ENCODE measurements at regions not wholly inside any gene's neighbourhood (a gene's known extent, or its start where the extent isn't known, plus 50 kb on each side); places are given as distances from the start of the nearest gene placed in this dataset.

DNA sequence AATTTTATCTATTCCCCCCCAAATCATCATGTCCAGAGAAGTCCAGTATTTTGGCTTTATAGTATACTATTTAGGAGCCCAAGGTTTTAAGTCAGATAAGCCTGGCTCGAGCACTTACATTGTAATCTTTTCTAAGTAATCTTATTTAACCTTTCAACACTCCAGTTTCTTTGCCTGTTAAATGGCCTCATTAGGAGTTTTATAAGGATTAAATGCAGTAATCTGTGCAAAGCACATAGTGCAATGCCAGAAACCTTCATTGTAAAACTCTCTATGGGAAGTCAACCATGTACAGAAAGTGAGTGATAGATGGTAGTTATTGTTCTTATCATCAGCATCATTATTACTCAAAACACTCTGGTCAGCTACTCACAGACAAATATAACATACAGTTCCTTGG is 1330.4 kb downstream of the SLC16A7 start:
- DNase-seq (ENCODE audit: low spot score) = no peak
- Histone ChIP-seq H3K4me1 (ENCODE audit: control insufficient read depth in 4 of 4, insufficient read depth in 4 of 4, low read length in 3 of 4) (no peaks in the 10 kb centered on the region), H3K27ac (ENCODE audit: low read depth in 1 of 2, low read length in 2 of 2) (no peak overlapping the region), H3K4me3 (ENCODE audit: low read depth in 1 of 3, low read length in 3 of 3) (no peak overlapping the region), H3K27me3 (ENCODE audit: control insufficient read depth in 4 of 4, insufficient read depth in 4 of 4, low read length in 3 of 4) (no peaks in the 10 kb centered on the region), H3K9ac (ENCODE audit: low read depth in 1 of 2, low read length in 2 of 2) (no peak overlapping the region), H3K36me3 (ENCODE audit: control insufficient read depth in 4 of 4, insufficient read depth in 3 of 4, low read depth in 1 of 4, low read length in 3 of 4) (no peaks in the 10 kb centered on the region), H3K9me3 (ENCODE audit: control insufficient read depth in 4 of 4, low read length in 3 of 4) (no peaks in the 10 kb centered on the region)
- WGBS = 53% methylated on average over 1 of the region's 1 CpG
- TF ChIP-seq YY1 (IDR thresholded peaks at IDR 0.05) (no peak), RAD21 (IDR thresholded peaks at IDR 0.05) (no peak), FOXA1 (IDR thresholded peaks at IDR 0.05) (no peak), JUND (IDR thresholded peaks at IDR 0.05) (no peak), GABPA (IDR thresholded peaks at IDR 0.05 in 1 of 2, conservative IDR thresholded peaks at IDR 0.05 in 1 of 2) (no peak), CTCF (IDR thresholded peaks at IDR 0.05; ENCODE audit: low read depth, low read length, missing input control) (no peak), FOXA2 (IDR thresholded peaks at IDR 0.05) (no peak), SP1 (IDR thresholded peaks at IDR 0.05) (no peak), TAF1 (conservative IDR thresholded peaks at IDR 0.05) (no peak), EGR1 (IDR thresholded peaks at IDR 0.05; ENCODE audit: low read depth in 2 of 2) (no peak), MAX (IDR thresholded peaks at IDR 0.05) (no peak), ATF3 (IDR thresholded peaks at IDR 0.05) (no peak)
- TF ChIP-seq, protein P1, sequence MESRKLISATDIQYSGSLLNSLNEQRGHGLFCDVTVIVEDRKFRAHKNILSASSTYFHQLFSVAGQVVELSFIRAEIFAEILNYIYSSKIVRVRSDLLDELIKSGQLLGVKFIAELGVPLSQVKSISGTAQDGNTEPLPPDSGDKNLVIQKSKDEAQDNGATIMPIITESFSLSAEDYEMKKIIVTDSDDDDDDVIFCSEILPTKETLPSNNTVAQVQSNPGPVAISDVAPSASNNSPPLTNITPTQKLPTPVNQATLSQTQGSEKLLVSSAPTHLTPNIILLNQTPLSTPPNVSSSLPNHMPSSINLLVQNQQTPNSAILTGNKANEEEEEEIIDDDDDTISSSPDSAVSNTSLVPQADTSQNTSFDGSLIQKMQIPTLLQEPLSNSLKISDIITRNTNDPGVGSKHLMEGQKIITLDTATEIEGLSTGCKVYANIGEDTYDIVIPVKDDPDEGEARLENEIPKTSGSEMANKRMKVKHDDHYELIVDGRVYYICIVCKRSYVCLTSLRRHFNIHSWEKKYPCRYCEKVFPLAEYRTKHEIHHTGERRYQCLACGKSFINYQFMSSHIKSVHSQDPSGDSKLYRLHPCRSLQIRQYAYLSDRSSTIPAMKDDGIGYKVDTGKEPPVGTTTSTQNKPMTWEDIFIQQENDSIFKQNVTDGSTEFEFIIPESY (IDR thresholded peaks at IDR 0.05) = no peak
- TF ChIP-seq, protein P2, sequence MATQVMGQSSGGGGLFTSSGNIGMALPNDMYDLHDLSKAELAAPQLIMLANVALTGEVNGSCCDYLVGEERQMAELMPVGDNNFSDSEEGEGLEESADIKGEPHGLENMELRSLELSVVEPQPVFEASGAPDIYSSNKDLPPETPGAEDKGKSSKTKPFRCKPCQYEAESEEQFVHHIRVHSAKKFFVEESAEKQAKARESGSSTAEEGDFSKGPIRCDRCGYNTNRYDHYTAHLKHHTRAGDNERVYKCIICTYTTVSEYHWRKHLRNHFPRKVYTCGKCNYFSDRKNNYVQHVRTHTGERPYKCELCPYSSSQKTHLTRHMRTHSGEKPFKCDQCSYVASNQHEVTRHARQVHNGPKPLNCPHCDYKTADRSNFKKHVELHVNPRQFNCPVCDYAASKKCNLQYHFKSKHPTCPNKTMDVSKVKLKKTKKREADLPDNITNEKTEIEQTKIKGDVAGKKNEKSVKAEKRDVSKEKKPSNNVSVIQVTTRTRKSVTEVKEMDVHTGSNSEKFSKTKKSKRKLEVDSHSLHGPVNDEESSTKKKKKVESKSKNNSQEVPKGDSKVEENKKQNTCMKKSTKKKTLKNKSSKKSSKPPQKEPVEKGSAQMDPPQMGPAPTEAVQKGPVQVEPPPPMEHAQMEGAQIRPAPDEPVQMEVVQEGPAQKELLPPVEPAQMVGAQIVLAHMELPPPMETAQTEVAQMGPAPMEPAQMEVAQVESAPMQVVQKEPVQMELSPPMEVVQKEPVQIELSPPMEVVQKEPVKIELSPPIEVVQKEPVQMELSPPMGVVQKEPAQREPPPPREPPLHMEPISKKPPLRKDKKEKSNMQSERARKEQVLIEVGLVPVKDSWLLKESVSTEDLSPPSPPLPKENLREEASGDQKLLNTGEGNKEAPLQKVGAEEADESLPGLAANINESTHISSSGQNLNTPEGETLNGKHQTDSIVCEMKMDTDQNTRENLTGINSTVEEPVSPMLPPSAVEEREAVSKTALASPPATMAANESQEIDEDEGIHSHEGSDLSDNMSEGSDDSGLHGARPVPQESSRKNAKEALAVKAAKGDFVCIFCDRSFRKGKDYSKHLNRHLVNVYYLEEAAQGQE (IDR thresholded peaks at IDR 0.05) = no peak

DNA sequence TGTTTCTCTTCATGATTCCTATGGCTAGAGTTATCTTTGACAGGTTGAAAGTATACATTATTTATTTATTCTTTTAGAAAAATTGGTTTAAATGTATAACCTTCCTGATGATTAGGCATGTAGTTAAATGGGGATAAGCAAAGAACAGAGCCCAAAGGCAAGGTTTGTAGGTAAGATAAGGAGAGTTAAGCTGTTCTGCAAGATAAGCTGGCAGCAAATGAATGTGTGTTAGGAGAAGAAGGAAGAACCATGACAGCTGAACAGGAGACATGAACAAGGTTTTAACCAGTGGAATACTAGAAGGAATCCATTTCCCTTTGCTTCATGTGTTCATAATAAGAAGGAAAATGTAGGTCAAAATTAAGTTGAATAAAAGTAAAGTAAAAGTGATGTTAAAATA is 1330.1 kb upstream of the USP15 start:
- TF ChIP-seq HNF4G (IDR thresholded peaks at IDR 0.05) = no peak
- TF ChIP-seq TAF1 (conservative IDR thresholded peaks at IDR 0.05) = no peak
- no peak for TF ChIP-seq HNF4A (conservative IDR thresholded peaks at IDR 0.05)
- TF ChIP-seq FOXA1 (IDR thresholded peaks at IDR 0.05) = no peak
- TF ChIP-seq JUND (IDR thresholded peaks at IDR 0.05) = no peak
- Histone ChIP-seq H3K9me3 (ENCODE audit: control insufficient read depth in 4 of 4, low read length in 3 of 4) (peaks cover 0 to under 1% (median 0%) of the 10 kb centered on the region in 4 donors), H3K9ac (ENCODE audit: low read depth in 1 of 2, low read length in 2 of 2) (no peak overlapping the region), H3K27me3 (ENCODE audit: control insufficient read depth in 4 of 4, insufficient read depth in 4 of 4, low read length in 3 of 4) (no peaks in the 10 kb centered on the region), H3K27ac (ENCODE audit: low read depth in 1 of 2, low read length in 2 of 2) (no peak overlapping the region), H3K4me1 (ENCODE audit: control insufficient read depth in 4 of 4, insufficient read depth in 4 of 4, low read length in 3 of 4) (no peaks in the 10 kb centered on the region), H3K36me3 (ENCODE audit: control insufficient read depth in 4 of 4, insufficient read depth in 3 of 4, low read depth in 1 of 4, low read length in 3 of 4) (no peaks in the 10 kb centered on the region), H3K4me3 (ENCODE audit: low read depth in 1 of 3, low read length in 3 of 3) (no peak overlapping the region)
- DNase-seq (ENCODE audit: low spot score) = no peak
